KMS-11 (cell line): ENCODE measurements at regions not wholly inside any gene's neighbourhood (a gene's known extent, or its start where the extent isn't known, plus 50 kb on each side); places are given as distances from the start of the nearest gene placed in this dataset.

Source experiments
- H2AFZ ChIP-seq: fragments of 200-600 bp; sonication (generic); 2 replicates; pipeline ENCODE4 v1.6.1; 2016; ENCODE audit warnings: antibody characterized with exemption, mixed run types, low read depth
- H3K27ac ChIP-seq: fragments of 200-600 bp; sonication (generic); 2 replicates; pipeline ENCODE4 v1.6.1; 2016; ENCODE audit warnings: mild to moderate bottlenecking, mixed run types
- H3K27me3 ChIP-seq: fragments of 200-600 bp; sonication (generic); 2 replicates; pipeline ENCODE4 v1.6.1; 2017; ENCODE audit warnings: mild to moderate bottlenecking, low read depth, mixed run types, moderate library complexity; ENCODE audit not compliant: insufficient read depth
- H3K36me3 ChIP-seq: fragments of 200-600 bp; sonication (generic); 2 replicates; pipeline ENCODE4 v1.6.1; 2017; ENCODE audit warnings: mild to moderate bottlenecking, mixed run types; ENCODE audit not compliant: insufficient read depth
- H3K4me1 ChIP-seq: fragments of 200-600 bp; sonication (generic); 2 replicates; pipeline ENCODE4 v1.6.1; 2016; ENCODE audit warnings: mild to moderate bottlenecking, low read depth, mixed run types; ENCODE audit not compliant: poor library complexity, severe bottlenecking
- H3K4me2 ChIP-seq: fragments of 200-600 bp; sonication (generic); 2 replicates; pipeline ENCODE4 v1.7.0; 2016; ENCODE audit warnings: mild to moderate bottlenecking, mixed run types
- H3K4me3 ChIP-seq: fragments of 200-600 bp; sonication (generic); IDR thresholded peaks from 2 replicates; pipeline ENCODE4 v1.6.1; 2017; ENCODE audit warnings: low read depth, low read length, mixed read lengths; ENCODE audit not compliant: insufficient read depth
- H3K79me2 ChIP-seq: fragments of 200-600 bp; sonication (generic); 2 replicates; pipeline ENCODE4 v1.6.1; 2016; ENCODE audit warnings: low read depth, mixed run types; ENCODE audit not compliant: insufficient read depth
- H3K9ac ChIP-seq: fragments of 200-600 bp; sonication (generic); 2 replicates; pipeline ENCODE4 v1.6.1; 2016; ENCODE audit warnings: mild to moderate bottlenecking, mixed run types
- H4K20me1 ChIP-seq: fragments of 200-600 bp; sonication (generic); 2 replicates; pipeline ENCODE4 v1.6.1; 2016; ENCODE audit warnings: mild to moderate bottlenecking, mixed run types; ENCODE audit not compliant: insufficient read depth
- TF ChIP-seq, protein P1 (sequence below): fragments of 200-600 bp; sonication (generic); conservative IDR thresholded peaks from 2 replicates; pipeline ENCODE4 v1.6.1; 2017; ENCODE audit warnings: low read depth, mild to moderate bottlenecking, antibody characterized with exemption, low read length, moderate library complexity, mixed read lengths

DNA sequence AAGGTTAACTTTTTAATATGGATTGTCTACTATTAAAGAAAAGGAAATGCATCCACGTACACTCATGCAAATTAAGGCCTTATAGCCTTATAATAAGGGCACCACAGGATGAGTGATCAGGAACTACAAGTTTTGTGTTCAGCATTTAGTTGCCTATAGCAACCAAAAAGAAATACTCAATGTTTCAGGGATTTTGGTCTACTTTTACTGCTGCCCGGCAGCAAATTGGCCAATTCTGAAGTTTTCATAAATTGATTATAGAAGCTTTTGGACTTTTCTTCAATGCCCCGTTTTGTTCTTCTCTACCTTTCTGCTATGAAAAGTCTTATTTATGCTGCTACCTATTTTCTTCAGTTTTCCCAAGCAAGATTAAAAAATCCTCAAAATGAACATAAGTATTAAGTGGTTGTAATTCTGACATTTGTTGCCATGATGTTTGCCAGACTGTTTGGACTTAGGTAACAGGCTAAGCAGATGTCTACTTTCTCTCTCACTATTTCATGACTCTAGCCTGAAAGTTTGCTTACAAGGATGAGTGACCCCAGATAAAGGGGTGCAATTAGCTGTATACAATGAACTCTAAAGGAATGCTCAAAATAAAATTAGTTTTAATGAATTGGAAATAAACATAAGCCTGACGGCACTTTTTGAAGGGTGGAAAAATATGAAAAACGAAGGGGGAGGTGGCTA, 391.5 kb upstream of the DAB2 start:
- Histone ChIP-seq H3K79me2 (no peaks in the 10 kb centered on the region), H3K4me3 (no peak overlapping the region), H3K4me1 (no peaks in the 10 kb centered on the region), H3K9ac (no peak overlapping the region), H3K27me3 (no peaks in the 10 kb centered on the region), H3K4me2 (no peak overlapping the region), H2AFZ (no peak overlapping the region), H3K36me3 (no peaks in the 10 kb centered on the region), H3K27ac (no peak overlapping the region), H4K20me1 (no peaks in the 10 kb centered on the region)
- TF ChIP-seq, protein P1, sequence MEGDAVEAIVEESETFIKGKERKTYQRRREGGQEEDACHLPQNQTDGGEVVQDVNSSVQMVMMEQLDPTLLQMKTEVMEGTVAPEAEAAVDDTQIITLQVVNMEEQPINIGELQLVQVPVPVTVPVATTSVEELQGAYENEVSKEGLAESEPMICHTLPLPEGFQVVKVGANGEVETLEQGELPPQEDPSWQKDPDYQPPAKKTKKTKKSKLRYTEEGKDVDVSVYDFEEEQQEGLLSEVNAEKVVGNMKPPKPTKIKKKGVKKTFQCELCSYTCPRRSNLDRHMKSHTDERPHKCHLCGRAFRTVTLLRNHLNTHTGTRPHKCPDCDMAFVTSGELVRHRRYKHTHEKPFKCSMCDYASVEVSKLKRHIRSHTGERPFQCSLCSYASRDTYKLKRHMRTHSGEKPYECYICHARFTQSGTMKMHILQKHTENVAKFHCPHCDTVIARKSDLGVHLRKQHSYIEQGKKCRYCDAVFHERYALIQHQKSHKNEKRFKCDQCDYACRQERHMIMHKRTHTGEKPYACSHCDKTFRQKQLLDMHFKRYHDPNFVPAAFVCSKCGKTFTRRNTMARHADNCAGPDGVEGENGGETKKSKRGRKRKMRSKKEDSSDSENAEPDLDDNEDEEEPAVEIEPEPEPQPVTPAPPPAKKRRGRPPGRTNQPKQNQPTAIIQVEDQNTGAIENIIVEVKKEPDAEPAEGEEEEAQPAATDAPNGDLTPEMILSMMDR = no peak

DNA sequence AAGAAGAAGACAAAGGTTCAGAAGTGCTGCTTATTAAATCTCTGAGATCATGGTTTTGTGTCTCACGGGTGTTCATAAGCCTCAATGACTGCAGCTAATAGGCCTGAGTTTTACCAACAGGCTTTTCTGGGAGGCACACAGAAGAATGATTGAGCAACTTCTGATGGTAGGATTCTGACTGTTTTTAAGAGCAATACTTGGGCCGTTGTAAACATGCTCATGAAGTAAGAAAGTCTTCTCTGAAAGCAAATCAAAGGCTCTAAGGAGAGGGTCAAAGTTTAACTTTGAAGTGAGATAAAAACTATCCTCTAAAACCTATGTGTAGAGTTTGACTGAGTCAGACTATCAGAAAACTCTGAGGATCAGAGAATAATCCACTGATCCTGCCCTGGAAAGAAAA, 390.9 kb upstream of the DAB2 start:
- Histone ChIP-seq H3K9ac (no peak overlapping the region), H3K27me3 (no peaks in the 10 kb centered on the region), H3K4me1 (no peaks in the 10 kb centered on the region), H3K4me2 (no peak overlapping the region), H3K27ac (no peak overlapping the region), H3K79me2 (no peaks in the 10 kb centered on the region), H3K4me3 (no peak overlapping the region), H2AFZ (no peak overlapping the region), H3K36me3 (no peaks in the 10 kb centered on the region), H4K20me1 (no peaks in the 10 kb centered on the region)
- TF ChIP-seq, protein P1 = no peak

DNA sequence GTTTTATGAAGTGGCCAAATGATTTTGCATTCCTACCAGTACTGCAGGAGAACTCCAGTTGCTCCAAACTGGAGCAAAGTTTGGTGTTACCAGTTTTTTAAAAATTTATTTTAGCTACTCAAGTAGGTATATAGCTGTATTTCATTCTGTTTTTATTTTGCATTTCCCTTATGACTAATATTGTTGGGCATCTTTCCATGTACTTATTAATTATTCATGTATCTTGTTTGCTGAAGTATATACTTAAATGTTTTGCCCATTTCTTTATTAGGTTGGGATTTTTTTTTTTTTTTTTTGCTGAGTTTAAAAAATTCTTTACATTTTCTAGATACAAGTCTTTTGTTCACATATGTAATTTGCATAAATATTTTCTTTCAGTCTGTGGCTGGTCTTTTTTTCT, 386.6 kb upstream of the DAB2 start:
- no peaks in the 10 kb centered on the region for H3K27me3 ChIP-seq
- no peaks in the 10 kb centered on the region for H3K36me3 ChIP-seq
- H3K4me2 ChIP-seq = no peak overlapping the region
- H3K4me3 ChIP-seq = no peak overlapping the region
- no peak overlapping the region for H3K27ac ChIP-seq
- TF ChIP-seq, protein P1 = no peak
- H3K79me2 ChIP-seq = no peaks in the 10 kb centered on the region
- no peak overlapping the region for H2AFZ ChIP-seq
- H3K4me1 ChIP-seq = no peaks in the 10 kb centered on the region
- no peaks in the 10 kb centered on the region for H4K20me1 ChIP-seq
- H3K9ac ChIP-seq = no peak overlapping the region

DNA sequence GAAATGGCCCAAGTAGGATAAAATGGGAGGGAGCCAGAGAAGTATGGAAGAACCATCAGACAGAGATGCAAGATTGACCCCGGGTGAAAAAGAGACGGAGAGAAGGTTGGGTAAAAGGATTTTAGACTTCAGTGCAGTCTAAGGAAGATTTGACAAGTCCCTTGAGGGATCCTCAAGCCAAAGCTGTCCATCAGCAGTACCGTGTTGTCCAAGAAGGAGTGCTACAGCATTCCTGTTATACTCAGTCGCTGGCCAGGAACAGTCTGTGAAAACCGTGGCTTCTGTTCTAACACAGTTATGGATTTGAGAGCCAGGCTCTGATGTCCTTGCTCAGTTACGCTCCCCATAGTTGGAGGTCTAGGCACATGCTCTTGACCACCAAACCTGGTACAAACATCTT, 383.9 kb upstream of the DAB2 start:
- H3K9ac ChIP-seq = no peak overlapping the region
- no peaks in the 10 kb centered on the region for H4K20me1 ChIP-seq
- TF ChIP-seq, protein P1 = no peak
- no peak overlapping the region for H3K4me3 ChIP-seq
- no peaks in the 10 kb centered on the region for H3K36me3 ChIP-seq
- H3K4me1 ChIP-seq = no peaks in the 10 kb centered on the region
- H2AFZ ChIP-seq = no peak overlapping the region
- no peak overlapping the region for H3K27ac ChIP-seq
- H3K27me3 ChIP-seq = no peaks in the 10 kb centered on the region
- no peaks in the 10 kb centered on the region for H3K79me2 ChIP-seq
- no peak overlapping the region for H3K4me2 ChIP-seq
